NCI-H2196 treated with DMSO at 0.1 percent for 48 hours (cell line): ENCODE measurements at regions not wholly inside any gene's neighbourhood (a gene's known extent, or its start where the extent isn't known, plus 50 kb on each side); places are given as distances from the start of the nearest gene placed in this dataset.
"Not testable (repeated sequence)": the region's sequence is repeated elsewhere in the genome, so short reads cannot be mapped to it uniquely, and the experiment has no call there.

Source experiments
- DNase-seq: peaks from one replicate; lab custom pipeline; 2025; ENCODE audit not compliant: unreplicated experiment; lab: John Stamatoyannopoulos, UW

GRCh38 chr12:46493834-46494181 lies 121.2 kb upstream of the SLC38A2 start:
- DNase-seq: no peak

GRCh38 chr12:46493150-46493833 lies 120.7 kb upstream of the SLC38A2 start:
- no peak for DNase-seq

GRCh38 chr12:46492471-46493085 lies 120.0 kb upstream of the SLC38A2 start:
- no peak for DNase-seq

GRCh38 chr12:46491548-46491947 lies 119.0 kb upstream of the SLC38A2 start:
- no peak for DNase-seq

- DNase-seq: no peak
These were observed 118.1 kb upstream of the SLC38A2 start for GRCh38 chr12:46490635-46491034.

- DNase-seq: no peak
These were observed 117.4 kb upstream of the SLC38A2 start for GRCh38 chr12:46489951-46490388.

GRCh38 chr12:46487567-46488131 lies 115.1 kb upstream of the SLC38A2 start:
- DNase-seq: no peak

- DNase-seq: no peak
These were observed 114.0 kb upstream of the SLC38A2 start for GRCh38 chr12:46486588-46486987.

- no peak for DNase-seq
These were observed 113.3 kb upstream of the SLC38A2 start for GRCh38 chr12:46485853-46486252.

GRCh38 chr12:46484396-46485061 lies 112.0 kb upstream of the SLC38A2 start:
- DNase-seq: no peak

GRCh38 chr12:46483572-46484395 lies 111.2 kb upstream of the SLC38A2 start:
- DNase-seq: no peak

GRCh38 chr12:46480724-46481123 lies 108.2 kb upstream of the SLC38A2 start:
- DNase-seq: no peak

- DNase-seq: no peak
These were observed 107.7 kb upstream of the SLC38A2 start for GRCh38 chr12:46480316-46480715.

- DNase-seq: no peak
These were observed 105.5 kb upstream of the SLC38A2 start for GRCh38 chr12:46478123-46478522.

GRCh38 chr12:46477541-46477940 lies 105.0 kb upstream of the SLC38A2 start:
- DNase-seq: no peak

GRCh38 chr12:46475972-46476645 lies 103.5 kb upstream of the SLC38A2 start:
- DNase-seq: no peak

GRCh38 chr12:46474385-46474784 lies 101.8 kb upstream of the SLC38A2 start:
- DNase-seq: not testable (repeated sequence)

- DNase-seq: peak; percentile 67
These were observed 101.2 kb upstream of the SLC38A2 start for GRCh38 chr12:46473634-46474329.

GRCh38 chr12:46472893-46473633 lies 100.5 kb upstream of the SLC38A2 start:
- peak; percentile 22 for DNase-seq
